BJ (cell line): ENCODE measurements at regions not wholly inside any gene's neighbourhood (a gene's known extent, or its start where the extent isn't known, plus 50 kb on each side); places are given as distances from the start of the nearest gene placed in this dataset.

Source experiments
- CTCF ChIA-PET: fragments of 350-600 bp; formaldehyde crosslinking; extraction: SDS; loops from one replicate; lab custom pipeline; 2021; ENCODE audit warnings: antibody characterized with exemption, inconsistent platforms; lab: Yijun Ruan, JAX
- POLR2A ChIA-PET: fragments of 300-600 bp; sonication (Branson Sonifier 250); formaldehyde crosslinking; extraction: SDS; loops from one replicate; lab custom pipeline; 2021; ENCODE audit warnings: antibody characterized with exemption; lab: Charles Lee
- DNase-seq: peaks from one replicate; pipeline ENCODE4 v3.0.0-alpha.2; 2011; ENCODE audit warnings: low read depth
- H3K27me3 ChIP-seq: 2 replicates; pipeline ENCODE4 v1.6.0; 2011; ENCODE audit warnings: low read length; ENCODE audit not compliant: control insufficient read depth, insufficient read depth
- H3K36me3 ChIP-seq: 2 replicates; pipeline ENCODE4 v1.5.1; 2011; ENCODE audit warnings: low read length; ENCODE audit not compliant: control insufficient read depth, insufficient read depth
- H3K4me3 ChIP-seq: 2 replicates; pipeline ENCODE4 v1.5.1; 2011; ENCODE audit warnings: low read depth, mild to moderate bottlenecking, control low read depth, low read length
- TF ChIP-seq, protein P1 (sequence below): IDR thresholded peaks from 2 replicates; pipeline ENCODE4 v1.5.1; 2011; ENCODE audit warnings: low read depth, mild to moderate bottlenecking, control low read depth, inconsistent platforms, low read length, moderate library complexity; ENCODE audit not compliant: insufficient read depth

DNA sequence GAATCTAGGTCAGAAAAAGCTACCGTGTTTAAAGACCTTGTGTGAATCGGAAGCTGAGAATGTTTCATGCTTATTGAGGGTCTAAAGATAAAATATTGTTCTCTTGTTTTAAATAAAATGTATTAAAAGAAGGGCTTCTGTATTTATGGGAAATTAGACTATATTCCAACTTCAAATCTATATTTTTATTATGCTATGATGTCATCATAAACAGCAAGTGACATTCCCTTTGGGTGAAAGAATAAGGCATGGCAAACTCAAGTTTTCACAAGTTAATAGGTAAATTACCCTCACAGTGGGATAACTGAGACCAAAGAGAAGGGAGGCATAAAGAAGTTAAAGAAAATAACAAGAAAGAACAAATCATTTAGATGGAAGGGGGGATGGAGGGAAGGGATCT, 333.8 kb upstream of the NR5A2 start:
- DNase-seq = no peak
- Histone ChIP-seq H3K27me3 (peaks cover 3% of the 10 kb centered on the region; the same call in 1 of the 2 replicates), H3K36me3 (no peaks in the 10 kb centered on the region), H3K4me3 (no peak overlapping the region)
- ChIA-PET POLR2A (no interaction called here), CTCF (interaction anchor here (0.5 to 1.0 kb wide), 2 partner anchors 9 to 858 kb away, joined by 3 read pairs; no protein-coding TSS in a partner anchor)
- TF ChIP-seq, protein P1, sequence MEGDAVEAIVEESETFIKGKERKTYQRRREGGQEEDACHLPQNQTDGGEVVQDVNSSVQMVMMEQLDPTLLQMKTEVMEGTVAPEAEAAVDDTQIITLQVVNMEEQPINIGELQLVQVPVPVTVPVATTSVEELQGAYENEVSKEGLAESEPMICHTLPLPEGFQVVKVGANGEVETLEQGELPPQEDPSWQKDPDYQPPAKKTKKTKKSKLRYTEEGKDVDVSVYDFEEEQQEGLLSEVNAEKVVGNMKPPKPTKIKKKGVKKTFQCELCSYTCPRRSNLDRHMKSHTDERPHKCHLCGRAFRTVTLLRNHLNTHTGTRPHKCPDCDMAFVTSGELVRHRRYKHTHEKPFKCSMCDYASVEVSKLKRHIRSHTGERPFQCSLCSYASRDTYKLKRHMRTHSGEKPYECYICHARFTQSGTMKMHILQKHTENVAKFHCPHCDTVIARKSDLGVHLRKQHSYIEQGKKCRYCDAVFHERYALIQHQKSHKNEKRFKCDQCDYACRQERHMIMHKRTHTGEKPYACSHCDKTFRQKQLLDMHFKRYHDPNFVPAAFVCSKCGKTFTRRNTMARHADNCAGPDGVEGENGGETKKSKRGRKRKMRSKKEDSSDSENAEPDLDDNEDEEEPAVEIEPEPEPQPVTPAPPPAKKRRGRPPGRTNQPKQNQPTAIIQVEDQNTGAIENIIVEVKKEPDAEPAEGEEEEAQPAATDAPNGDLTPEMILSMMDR = no peak

DNA sequence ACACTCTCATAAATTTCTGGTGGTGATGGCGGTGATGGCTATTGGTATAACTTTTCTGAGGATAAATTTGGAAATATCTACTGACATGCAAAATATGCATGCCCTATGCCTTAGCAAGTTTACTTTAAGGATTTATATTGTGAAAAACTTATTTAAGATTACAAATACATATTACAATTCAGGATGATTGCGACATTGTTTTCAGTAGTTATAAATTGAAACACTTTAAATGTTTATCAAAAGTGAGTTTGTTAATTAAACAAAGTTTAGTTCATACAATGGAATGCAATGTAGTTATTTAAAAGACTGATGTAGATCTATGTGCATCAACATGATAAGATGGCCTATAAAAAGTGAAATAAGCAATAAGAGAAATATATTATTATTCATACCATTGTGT, 331.3 kb upstream of the NR5A2 start:
- Histone ChIP-seq H3K27me3 (peaks cover 3% of the 10 kb centered on the region; the same call in 1 of the 2 replicates), H3K4me3 (no peak overlapping the region), H3K36me3 (no peaks in the 10 kb centered on the region)
- ChIA-PET POLR2A (no interaction called here), CTCF (no interaction called here)
- TF ChIP-seq, protein P1 = no peak
- no peak for DNase-seq

DNA sequence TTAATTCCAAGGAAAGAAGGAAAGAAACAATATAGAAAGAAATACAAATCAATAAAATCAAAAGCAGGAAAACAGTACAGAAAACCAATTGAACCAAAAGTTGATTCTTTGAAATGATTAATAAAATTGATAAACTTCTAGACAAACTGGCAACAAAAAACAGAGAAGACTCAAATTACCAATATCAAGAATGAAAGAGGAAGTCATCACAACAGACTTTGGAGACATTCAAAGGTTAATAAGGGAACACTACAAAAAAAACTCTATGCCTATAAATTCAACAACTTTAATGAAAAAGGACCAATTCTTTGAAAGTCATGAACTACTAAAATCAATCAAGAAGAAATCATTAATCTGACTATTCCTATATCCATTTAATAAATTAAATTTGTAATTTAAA, 329.3 kb upstream of the NR5A2 start:
- TF ChIP-seq, protein P1 = no peak
- Histone ChIP-seq H3K27me3 (peaks cover 3% of the 10 kb centered on the region; the same call in 1 of the 2 replicates), H3K4me3 (no peak overlapping the region), H3K36me3 (no peaks in the 10 kb centered on the region)
- DNase-seq = no peak
- CTCF ChIA-PET = no interaction called here
- POLR2A ChIA-PET = no interaction called here

DNA sequence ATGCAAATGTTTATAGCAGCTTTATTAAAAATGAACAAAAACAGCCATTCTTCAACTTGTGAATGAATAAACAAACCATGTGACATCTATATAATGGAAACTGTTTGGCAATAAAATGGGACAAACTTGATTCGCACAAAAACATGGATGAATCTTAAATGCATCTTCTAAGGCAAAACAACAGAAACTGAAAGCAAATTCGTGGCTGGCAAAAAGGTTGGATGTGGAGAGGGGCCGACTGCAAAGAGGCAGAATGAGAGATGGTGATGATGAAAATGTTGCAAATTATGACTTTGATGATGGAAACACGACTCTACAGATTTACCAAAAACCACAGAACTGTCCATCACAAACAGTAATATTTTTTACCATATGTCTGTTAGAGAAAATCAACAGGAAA, 327.0 kb upstream of the NR5A2 start:
- Histone ChIP-seq H3K27me3 (no peaks in the 10 kb centered on the region; the same call in 1 of the 2 replicates), H3K4me3 (no peak overlapping the region), H3K36me3 (no peaks in the 10 kb centered on the region)
- CTCF ChIA-PET = interaction anchor here (1.9 kb wide), 1 partner anchor 16 kb away, joined by 5 read pairs; no protein-coding TSS in a partner anchor
- TF ChIP-seq, protein P1 = no peak
- DNase-seq = no peak
- POLR2A ChIA-PET = no interaction called here

DNA sequence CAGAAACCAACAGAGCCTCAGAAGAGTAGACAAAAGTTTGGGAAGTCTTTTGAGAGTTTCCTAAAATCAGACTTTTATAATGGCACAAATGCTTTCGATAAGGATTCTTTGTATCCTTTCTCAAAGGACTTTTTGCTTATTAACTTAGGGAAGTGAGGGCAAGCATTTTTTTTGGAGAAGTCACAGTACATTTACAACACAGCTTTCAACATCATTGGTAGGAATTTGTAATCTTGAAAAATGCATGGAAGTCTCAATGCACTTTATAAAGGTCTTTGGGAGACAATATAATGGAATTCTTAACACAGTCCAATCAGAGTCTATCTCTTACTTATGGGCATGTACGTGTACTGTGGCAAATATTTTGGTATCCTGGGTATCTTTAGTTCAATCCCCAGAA, 325.8 kb upstream of the NR5A2 start:
- Histone ChIP-seq H3K36me3 (no peaks in the 10 kb centered on the region), H3K27me3 (no peaks in the 10 kb centered on the region), H3K4me3 (no peak overlapping the region)
- no peak for DNase-seq
- TF ChIP-seq, protein P1 = no peak
- POLR2A ChIA-PET = no interaction called here
- CTCF ChIA-PET = interaction anchor here (1.2 kb wide), 1 partner anchor 14 kb away, joined by 3 read pairs; no protein-coding TSS in a partner anchor
